PC-3 (cell line): ENCODE measurements at regions not wholly inside any gene's neighbourhood (a gene's known extent, or its start where the extent isn't known, plus 50 kb on each side); places are given as distances from the start of the nearest gene placed in this dataset.

Experiments
- ATAC-seq: fragments of 200-7000 bp; cut with Tn5 transposase; 2 replicates; pipeline ENCODE4 v1.9.1; 2020; ENCODE audit warnings: mild to moderate bottlenecking, moderate library complexity
- BruUV-seq: library from RNA; stranded (reverse); fragments of 400-500 nt; replicated peaks from 2 replicates; lab custom pipeline; 2021; lab: Mats Ljungman, UMichigan
- CTCF ChIA-PET: fragments of 300-600 bp; sonication (Branson Sonifier 250); formaldehyde crosslinking; loops from one replicate; lab custom pipeline; 2022; ENCODE audit warnings: antibody characterized with exemption; lab: Charles Lee
- POLR2A ChIA-PET: fragments of 300-600 bp; sonication (Branson Sonifier 250); formaldehyde crosslinking; loops from one replicate; lab custom pipeline; 2022; ENCODE audit warnings: antibody characterized with exemption; ENCODE audit not compliant: unreplicated experiment; lab: Charles Lee
- DNase-seq: peaks from one replicate; pipeline ENCODE4 v3.0.0-alpha.2; 2015
- H2AFZ ChIP-seq: fragments of 300-600 bp; sonication (generic); 2 replicates; pipeline ENCODE4 v1.6.0; 2016; ENCODE audit warnings: antibody characterized with exemption, low read length
- H3F3A ChIP-seq: fragments of 300-600 bp; sonication (generic); one replicate; pipeline ENCODE4 v1.6.0; 2017; ENCODE audit warnings: antibody characterized with exemption, low read length, control low read depth, mild to moderate bottlenecking; ENCODE audit not compliant: unreplicated experiment
- H3K27ac ChIP-seq: fragments of 300-600 bp; sonication (generic); 2 replicates; pipeline ENCODE4 v1.5.1; 2016; ENCODE audit warnings: mild to moderate bottlenecking, low read length
- H3K27me3 ChIP-seq: fragments of 300-600 bp; sonication (generic); 2 replicates; pipeline ENCODE4 v1.6.1; 2016; ENCODE audit warnings: low read length, mixed read lengths
- H3K36me3 ChIP-seq: fragments of 300-600 bp; sonication (generic); 2 replicates; pipeline ENCODE4 v1.6.1; 2016; ENCODE audit warnings: low read depth, mixed run types, low read length, mixed read lengths
- H3K4me1 ChIP-seq: fragments of 300-600 bp; sonication (generic); 2 replicates; pipeline ENCODE4 v1.5.1; 2016; ENCODE audit warnings: low read length; ENCODE audit not compliant: insufficient read depth
- H3K4me2 ChIP-seq: fragments of 300-600 bp; sonication (generic); 2 replicates; pipeline ENCODE4 v1.6.0; 2016; ENCODE audit warnings: low read length
- H3K4me3 ChIP-seq: fragments of 300-600 bp; sonication (generic); 2 replicates; pipeline ENCODE4 v1.5.1; 2016; ENCODE audit warnings: mild to moderate bottlenecking, low read length, mixed read lengths
- H3K79me2 ChIP-seq: fragments of 300-600 bp; sonication (generic); 2 replicates; pipeline ENCODE4 v1.6.1; 2017; ENCODE audit warnings: low read length, mixed read lengths
- H3K9ac ChIP-seq: fragments of 300-600 bp; sonication (generic); 2 replicates; pipeline ENCODE4 v1.6.0; 2016; ENCODE audit warnings: mild to moderate bottlenecking, low read length
- H3K9me2 ChIP-seq: fragments of 300-600 bp; sonication (generic); replicated peaks from 2 replicates; pipeline ENCODE4 v1.6.1; 2016; ENCODE audit warnings: mixed run types, low read length, mixed read lengths
- H3K9me3 ChIP-seq: fragments of 300-600 bp; sonication (generic); 2 replicates; pipeline ENCODE4 v1.6.1; 2016; ENCODE audit warnings: low read length, mixed read lengths
- H4K20me1 ChIP-seq: fragments of 300-600 bp; sonication (generic); 2 replicates; pipeline ENCODE4 v1.6.1; 2016; ENCODE audit warnings: low read length, mixed read lengths
- CTCF ChIP-seq: fragments of 300-600 bp; sonication (generic); conservative IDR thresholded peaks from 2 replicates; pipeline ENCODE4 v1.5.1; 2017; ENCODE audit warnings: antibody characterized with exemption, low read depth, mild to moderate bottlenecking, low read length
- EZH2 ChIP-seq: fragments of 300-600 bp; sonication (generic); IDR thresholded peaks from one replicate; pipeline ENCODE4 v1.6.1; 2017; ENCODE audit warnings: antibody characterized with exemption, mild to moderate bottlenecking, low read length; ENCODE audit not compliant: unreplicated experiment
- EZH2phosphoT487 ChIP-seq: fragments of 300-600 bp; sonication (generic); IDR thresholded peaks from 2 replicates; pipeline ENCODE4 v1.6.1; 2018; ENCODE audit warnings: mild to moderate bottlenecking, antibody characterized with exemption, low read length, borderline replicate concordance
- intact Hi-C: fragments of 100-400 bp; cut with micrococcal nuclease; formaldehyde crosslinking; loops from 2 replicates; pipeline ENCODE4 v1.9.0; 2023

- Histone ChIP-seq H3K9ac (no peak overlapping the region; the same call in 1 of the 2 replicates), H2AFZ (peak overlapping the region; percentile 25), H3K27ac (peak overlapping the region; percentile 46), H3K27me3 (no peaks in the 10 kb centered on the region), H3F3A (no peaks in the 10 kb centered on the region), H3K9me3 (no peaks in the 10 kb centered on the region), H4K20me1 (no peaks in the 10 kb centered on the region), H3K4me1 (peaks cover 41% of the 10 kb centered on the region), H3K4me2 (peak overlapping the region; percentile 48), H3K79me2 (no peaks in the 10 kb centered on the region), H3K9me2 (no peaks in the 10 kb centered on the region), H3K4me3 (peak overlapping the region; percentile 12; the same call in 1 of the 2 replicates), H3K36me3 (no peaks in the 10 kb centered on the region)
- CTCF ChIA-PET, result interaction anchor here (0.6 to 1.1 kb wide), 2 partner anchors 16 to 20 kb away, joined by 3 read pairs; no protein-coding TSS in a partner anchor
- no TSS peak for BruUV-seq
- POLR2A ChIA-PET, result interaction anchor here (0.6 kb wide), 1 partner anchor 19 kb away, joined by 5 read pairs; no protein-coding TSS in a partner anchor
- intact Hi-C loops, result loop anchor here (10.0 kb wide), 1 partner anchor 314 kb away; no protein-coding TSS in a partner anchor
- TF ChIP-seq EZH2phosphoT487 (no peak), CTCF (no peak), EZH2 (no peak)
- peak; percentile 67 for DNase-seq
- peak; percentile 77 for ATAC-seq
Observed at GRCh38 chr15:62758126-62758951, 284.2 kb upstream of the TPM1 start.

- Histone ChIP-seq H3K36me3 (no peaks in the 10 kb centered on the region), H3K9me3 (no peaks in the 10 kb centered on the region), H3K4me1 (peaks cover 34% of the 10 kb centered on the region), H3K27ac (0 out of 2 replicates have a peak overlapping the region, but pooled peaks have one; percentile 46), H3K9me2 (no peaks in the 10 kb centered on the region), H4K20me1 (no peaks in the 10 kb centered on the region), H3K27me3 (no peaks in the 10 kb centered on the region), H2AFZ (no peak overlapping the region), H3K79me2 (no peaks in the 10 kb centered on the region), H3K4me2 (no peak overlapping the region), H3K9ac (no peak overlapping the region), H3K4me3 (no peak overlapping the region), H3F3A (no peaks in the 10 kb centered on the region)
- TF ChIP-seq EZH2 (no peak), CTCF (no peak), EZH2phosphoT487 (no peak)
- CTCF ChIA-PET, result interaction anchor here (0.6 to 1.1 kb wide), 2 partner anchors 17 to 20 kb away, joined by 3 read pairs; no protein-coding TSS in a partner anchor
- no TSS peak for BruUV-seq
- ATAC-seq (no peak), DNase-seq (no peak)
- intact Hi-C loops, result loop anchor here (10.0 kb wide), 1 partner anchor 314 kb away; no protein-coding TSS in a partner anchor
- POLR2A ChIA-PET, result no interaction called here
Observed at GRCh38 chr15:62758952-62759349, 283.6 kb upstream of the TPM1 start.

- no peak overlapping the region for H3K4me2 ChIP-seq
- ChIA-PET CTCF (no interaction called here), POLR2A (no interaction called here)
- no peaks in the 10 kb centered on the region for H4K20me1 ChIP-seq
- H3F3A ChIP-seq, result no peaks in the 10 kb centered on the region
- no peak for ATAC-seq
- no peaks in the 10 kb centered on the region for H3K36me3 ChIP-seq
- H3K4me3 ChIP-seq, result no peak overlapping the region
- intact Hi-C loops, result no loop called here
- H3K4me1 ChIP-seq, result peaks cover 26% of the 10 kb centered on the region
- no peaks in the 10 kb centered on the region for H3K9me3 ChIP-seq
- no peaks in the 10 kb centered on the region for H3K27me3 ChIP-seq
- H3K9me2 ChIP-seq, result no peaks in the 10 kb centered on the region
- no peak overlapping the region for H3K27ac ChIP-seq
- no peak overlapping the region for H3K9ac ChIP-seq
- H2AFZ ChIP-seq, result no peak overlapping the region
- BruUV-seq, result no TSS peak
- no peaks in the 10 kb centered on the region for H3K79me2 ChIP-seq
- no peak for TF ChIP-seq EZH2
- no peak for DNase-seq
Observed at GRCh38 chr15:62760538-62760937, 282.0 kb upstream of the TPM1 start.
